ENCODE measurements at regions not wholly inside any gene's neighbourhood (a gene's known extent, or its start where the extent isn't known, plus 50 kb on each side); places are given as distances from the start of the nearest gene placed in this dataset.

DNA sequence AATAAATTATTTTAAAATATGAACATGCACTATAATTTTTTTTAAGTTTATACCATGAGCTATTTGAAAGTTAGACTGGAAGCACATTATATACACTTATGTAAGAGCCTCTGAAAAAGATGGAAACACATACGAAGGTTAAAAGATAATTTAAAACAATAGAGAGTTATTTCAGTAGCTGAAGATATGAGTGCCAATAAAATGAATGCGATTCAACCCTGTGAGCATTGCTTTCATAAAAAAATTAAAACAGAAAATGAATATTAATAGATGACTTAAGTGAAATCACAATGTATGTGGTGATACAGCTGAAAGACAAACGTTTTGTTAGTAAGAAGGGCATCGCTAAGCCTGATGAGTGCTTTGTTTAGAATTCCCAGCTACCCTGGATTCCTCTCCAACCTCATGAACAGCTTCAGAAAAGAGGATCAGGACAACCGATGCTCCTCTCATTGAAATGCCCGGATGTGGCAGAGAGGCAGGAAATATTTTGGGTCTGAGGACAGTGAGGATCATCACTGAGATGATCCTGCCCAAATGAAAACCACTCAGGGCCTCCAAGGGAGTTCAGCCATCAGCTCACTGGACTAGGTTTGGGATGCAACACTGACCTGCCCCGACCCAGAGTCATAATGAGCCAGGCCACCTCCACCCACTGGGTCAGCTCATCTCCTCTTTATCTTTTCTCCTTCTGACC, 60.2 kb upstream of the TOP3B start:
- DNase-seq: no peak
- Histone ChIP-seq H3K4me3 (replicated peaks in 1 of 3) (no peak overlapping the region), H3K36me3 (no peaks in the 10 kb centered on the region), H3K27ac (no peak overlapping the region), H3K27me3 (no peaks in the 10 kb centered on the region), H3K4me1 (peaks cover 0 to 2% of the 10 kb centered on the region in 2 donors), H3K9me3 (no peaks in the 10 kb centered on the region)
- intact Hi-C loops (cut with DNase I): no loop called here
- TF ChIP-seq, protein P1, sequence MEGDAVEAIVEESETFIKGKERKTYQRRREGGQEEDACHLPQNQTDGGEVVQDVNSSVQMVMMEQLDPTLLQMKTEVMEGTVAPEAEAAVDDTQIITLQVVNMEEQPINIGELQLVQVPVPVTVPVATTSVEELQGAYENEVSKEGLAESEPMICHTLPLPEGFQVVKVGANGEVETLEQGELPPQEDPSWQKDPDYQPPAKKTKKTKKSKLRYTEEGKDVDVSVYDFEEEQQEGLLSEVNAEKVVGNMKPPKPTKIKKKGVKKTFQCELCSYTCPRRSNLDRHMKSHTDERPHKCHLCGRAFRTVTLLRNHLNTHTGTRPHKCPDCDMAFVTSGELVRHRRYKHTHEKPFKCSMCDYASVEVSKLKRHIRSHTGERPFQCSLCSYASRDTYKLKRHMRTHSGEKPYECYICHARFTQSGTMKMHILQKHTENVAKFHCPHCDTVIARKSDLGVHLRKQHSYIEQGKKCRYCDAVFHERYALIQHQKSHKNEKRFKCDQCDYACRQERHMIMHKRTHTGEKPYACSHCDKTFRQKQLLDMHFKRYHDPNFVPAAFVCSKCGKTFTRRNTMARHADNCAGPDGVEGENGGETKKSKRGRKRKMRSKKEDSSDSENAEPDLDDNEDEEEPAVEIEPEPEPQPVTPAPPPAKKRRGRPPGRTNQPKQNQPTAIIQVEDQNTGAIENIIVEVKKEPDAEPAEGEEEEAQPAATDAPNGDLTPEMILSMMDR (IDR thresholded peaks at IDR 0.05): no peak
- no peak for TF ChIP-seq POLR2A (IDR thresholded peaks at IDR 0.05)
- 71 to 75% methylated on average over 7 of the region's 7 CpGs for WGBS, 2 donors

DNA sequence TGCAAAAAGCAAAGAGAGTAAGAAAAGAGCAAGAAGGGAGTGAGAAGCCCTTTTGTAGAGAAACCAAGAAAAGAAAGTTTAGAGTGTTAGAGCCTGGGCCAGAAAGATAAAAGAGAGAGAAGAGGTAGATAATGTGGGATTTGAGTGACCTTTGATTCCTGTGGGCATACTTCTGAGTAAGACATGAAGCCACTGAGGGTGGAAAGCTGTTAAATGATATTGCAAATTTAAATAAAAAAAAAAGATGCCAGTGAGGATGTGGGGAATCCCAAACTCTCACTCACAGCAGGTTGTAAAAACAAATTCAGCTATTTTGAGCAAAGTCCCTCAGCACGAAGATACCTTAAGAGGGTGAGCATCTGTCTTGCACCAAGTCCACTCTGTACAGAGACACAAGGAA, 59.4 kb upstream of the TOP3B start:
- intact Hi-C loops (cut with DNase I): no loop called here
- H3K4me3 ChIP-seq (replicated peaks in 1 of 3): no peak overlapping the region
- H3K27me3 ChIP-seq: no peaks in the 10 kb centered on the region
- TF ChIP-seq, protein P1 (IDR thresholded peaks at IDR 0.05): no peak
- no peak for TF ChIP-seq POLR2A (IDR thresholded peaks at IDR 0.05)
- H3K4me1 ChIP-seq: peaks cover 0 to 4% of the 10 kb centered on the region in 2 donors
- no peak overlapping the region for H3K27ac ChIP-seq
- no peaks in the 10 kb centered on the region for H3K9me3 ChIP-seq
- no peaks in the 10 kb centered on the region for H3K36me3 ChIP-seq
- WGBS, 2 donors: 56 to 82% methylated on average over 1 of the region's 1 CpG
- DNase-seq: no peak

DNA sequence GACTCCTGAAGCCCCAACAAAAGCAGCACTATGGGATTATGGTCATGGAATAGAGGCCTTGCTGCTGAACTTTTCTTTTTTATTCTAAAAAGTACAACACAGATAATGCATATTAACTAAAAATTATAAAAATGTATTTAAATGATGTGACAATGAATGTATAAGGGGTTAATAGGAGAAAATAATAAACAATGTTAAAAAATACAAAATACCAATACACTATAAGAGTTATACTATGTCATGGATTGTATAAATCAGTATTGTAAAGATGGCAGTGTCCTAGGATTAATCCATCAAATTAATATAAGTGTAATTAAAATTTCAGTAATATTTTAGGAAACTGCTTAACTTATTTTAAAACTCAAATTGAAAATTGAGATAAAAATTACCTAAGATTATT, 58.3 kb upstream of the TOP3B start:
- DNase-seq: no peak
- H3K4me1 ChIP-seq: peaks cover 0 to 4% of the 10 kb centered on the region in 2 donors
- H3K4me3 ChIP-seq (replicated peaks in 1 of 3): no peak overlapping the region
- no peaks in the 10 kb centered on the region for H3K9me3 ChIP-seq
- H3K27me3 ChIP-seq: no peaks in the 10 kb centered on the region
- TF ChIP-seq POLR2A (IDR thresholded peaks at IDR 0.05): no peak
- TF ChIP-seq, protein P1 (IDR thresholded peaks at IDR 0.05): no peak
- H3K27ac ChIP-seq: no peak overlapping the region
- H3K36me3 ChIP-seq: no peaks in the 10 kb centered on the region
- intact Hi-C loops (cut with DNase I): no loop called here

DNA sequence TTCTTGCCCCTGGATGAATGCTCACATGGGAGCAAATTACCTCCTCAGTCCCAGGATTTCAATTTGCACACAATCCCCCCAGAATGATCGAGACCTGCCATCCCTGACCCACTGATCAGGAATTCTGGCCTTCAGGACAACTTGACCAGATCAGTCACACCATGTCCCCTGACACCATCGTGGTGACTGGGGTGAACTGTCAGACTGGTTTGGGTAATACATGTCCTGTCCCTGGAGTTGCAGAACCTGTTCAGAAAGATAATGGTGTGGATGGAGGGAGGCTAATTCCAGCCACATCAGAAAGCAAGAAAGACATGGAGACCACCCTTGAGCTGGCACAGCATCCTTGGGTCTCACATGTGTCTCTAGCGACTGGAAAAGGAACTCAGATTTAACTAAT, 57.9 kb upstream of the TOP3B start:
- intact Hi-C loops (cut with DNase I): no loop called here
- no peak overlapping the region for H3K27ac ChIP-seq
- H3K27me3 ChIP-seq: no peaks in the 10 kb centered on the region
- H3K4me1 ChIP-seq: peaks cover 0 to 4% of the 10 kb centered on the region in 2 donors
- DNase-seq: no peak
- H3K9me3 ChIP-seq: no peaks in the 10 kb centered on the region
- H3K4me3 ChIP-seq (replicated peaks in 1 of 3): no peak overlapping the region
- TF ChIP-seq POLR2A (IDR thresholded peaks at IDR 0.05): no peak
- TF ChIP-seq, protein P1 (IDR thresholded peaks at IDR 0.05): no peak
- H3K36me3 ChIP-seq: no peaks in the 10 kb centered on the region
- WGBS, 2 donors: 86 to 92% methylated on average over 3 of the region's 3 CpGs

DNA sequence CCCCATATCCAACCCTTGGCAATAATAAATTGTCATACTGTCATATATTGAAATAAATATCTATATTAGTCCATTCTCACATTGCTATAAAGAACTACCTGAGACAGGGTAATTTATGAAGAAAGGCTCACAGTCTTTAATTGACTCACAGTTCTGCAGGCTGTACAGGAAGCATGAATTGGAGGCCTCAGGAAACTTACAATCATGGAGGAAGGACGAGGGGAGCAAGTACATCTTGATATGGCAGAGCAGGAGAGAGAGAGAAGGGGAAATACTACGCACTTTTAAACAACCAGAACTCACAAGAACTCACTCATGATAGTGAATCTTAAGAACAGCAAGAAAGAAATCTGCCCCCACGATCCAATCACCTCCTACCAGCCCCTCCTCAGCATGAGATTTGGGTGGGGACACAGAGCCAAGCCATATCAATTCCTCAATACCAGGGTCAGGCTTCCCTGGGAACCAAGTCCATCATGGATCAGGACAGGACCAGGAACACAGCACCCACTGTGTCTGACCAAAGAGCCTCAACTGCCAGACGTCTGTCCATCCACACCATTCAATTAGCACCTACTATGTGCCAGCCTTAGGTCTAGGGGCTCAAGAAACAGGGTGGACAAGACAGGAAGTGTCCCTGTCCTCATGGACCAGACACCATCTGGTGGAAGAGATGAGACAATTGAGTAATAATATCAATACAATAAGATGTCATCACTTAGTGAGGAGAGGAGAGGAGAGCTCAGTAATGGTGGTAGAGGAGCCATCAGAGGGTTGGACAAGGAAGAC, 56.9 kb upstream of the TOP3B start:
- H3K4me1 ChIP-seq: peaks cover 0 to 4% of the 10 kb centered on the region in 2 donors
- WGBS, 2 donors: 69 to 71% methylated on average over 4 of the region's 4 CpGs
- intact Hi-C loops (cut with DNase I): no loop called here
- TF ChIP-seq POLR2A (IDR thresholded peaks at IDR 0.05): no peak
- TF ChIP-seq, protein P1 (IDR thresholded peaks at IDR 0.05): no peak
- no peaks in the 10 kb centered on the region for H3K27me3 ChIP-seq
- no peak for DNase-seq
- no peak overlapping the region for H3K27ac ChIP-seq
- H3K36me3 ChIP-seq: no peaks in the 10 kb centered on the region
- no peak overlapping the region for H3K4me3 ChIP-seq (replicated peaks in 1 of 3)
- no peaks in the 10 kb centered on the region for H3K9me3 ChIP-seq
